Osteoblast (primary cell): ENCODE measurements at regions not wholly inside any gene's neighbourhood (a gene's known extent, or its start where the extent isn't known, plus 50 kb on each side); places are given as distances from the start of the nearest gene placed in this dataset.

Experiments
- DNase-seq: peaks from one replicate; pipeline ENCODE4 v3.0.0; 2011; ENCODE audit warnings: low spot score, mixed read lengths; ENCODE audit not compliant: insufficient read length; ENCODE audit errors: missing footprints
- H2AFZ ChIP-seq: 2 replicates; pipeline ENCODE4 v1.6.0; 2011; ENCODE audit warnings: mild to moderate bottlenecking, low read length
- H3K27ac ChIP-seq: 2 replicates; pipeline ENCODE4 v1.5.1; 2011; ENCODE audit warnings: mild to moderate bottlenecking, low read depth, low read length, moderate library complexity
- H3K27me3 ChIP-seq: 2 replicates; pipeline ENCODE4 v1.6.0; 2012; ENCODE audit warnings: mild to moderate bottlenecking, control low read depth, inconsistent platforms, low read length, moderate library complexity; ENCODE audit not compliant: insufficient read depth
- H3K36me3 ChIP-seq: 2 replicates; pipeline ENCODE4 v1.5.1; 2011; ENCODE audit warnings: mild to moderate bottlenecking, low read length, control low read depth, moderate library complexity; ENCODE audit not compliant: insufficient read depth
- H3K4me1 ChIP-seq: 2 replicates; pipeline ENCODE4 v1.5.1; 2011; ENCODE audit warnings: mild to moderate bottlenecking, low read length, control low read depth, moderate library complexity; ENCODE audit not compliant: insufficient read depth
- H3K4me2 ChIP-seq: 2 replicates; pipeline ENCODE4 v1.6.0; 2011; ENCODE audit warnings: mild to moderate bottlenecking, low read length; ENCODE audit not compliant: insufficient read depth
- H3K4me3 ChIP-seq: fragments of 200-600 bp; sonication (generic); 3 replicates; pipeline ENCODE4 v1.5.1; 2012; ENCODE audit warnings: mild to moderate bottlenecking, low read length, inconsistent platforms; ENCODE audit not compliant: insufficient read depth
- H3K79me2 ChIP-seq: 2 replicates; pipeline ENCODE4 v1.6.0; 2012; ENCODE audit warnings: mild to moderate bottlenecking, low read length, control low read depth, inconsistent platforms; ENCODE audit not compliant: insufficient read depth
- H3K9me3 ChIP-seq: 2 replicates; pipeline ENCODE4 v1.5.1; 2011; ENCODE audit warnings: low read depth, low read length, control low read depth
- H4K20me1 ChIP-seq: 2 replicates; pipeline ENCODE4 v1.6.0; 2012; ENCODE audit warnings: mild to moderate bottlenecking, low read length, control low read depth; ENCODE audit not compliant: insufficient read depth
- TF ChIP-seq, protein P1 (sequence below): IDR thresholded peaks from 2 replicates; pipeline ENCODE4 v1.5.1; 2011; ENCODE audit warnings: mild to moderate bottlenecking, low read depth, low read length, moderate library complexity; ENCODE audit errors: extremely low read depth

DNA sequence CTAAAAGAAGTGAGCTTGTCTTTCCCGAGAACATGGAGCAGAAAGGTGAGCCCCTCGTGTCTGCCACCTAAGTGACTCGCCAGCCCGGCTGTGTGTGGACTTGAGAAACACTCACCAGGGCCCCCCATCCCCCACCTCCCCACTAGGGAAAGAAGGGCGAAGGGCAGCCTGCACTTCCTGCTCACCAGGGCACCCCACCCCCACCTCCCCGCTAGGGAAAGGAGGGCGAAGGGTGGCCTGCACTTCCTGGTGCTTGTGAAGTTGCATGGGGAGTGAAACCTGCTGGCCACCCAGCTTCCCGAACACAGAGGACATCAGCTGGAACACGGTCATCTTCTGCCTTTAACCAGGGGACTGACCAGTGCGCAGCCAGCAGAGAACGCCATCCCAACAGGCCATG lies 402.7 kb upstream of the SALL3 start:
- TF ChIP-seq, protein P1, sequence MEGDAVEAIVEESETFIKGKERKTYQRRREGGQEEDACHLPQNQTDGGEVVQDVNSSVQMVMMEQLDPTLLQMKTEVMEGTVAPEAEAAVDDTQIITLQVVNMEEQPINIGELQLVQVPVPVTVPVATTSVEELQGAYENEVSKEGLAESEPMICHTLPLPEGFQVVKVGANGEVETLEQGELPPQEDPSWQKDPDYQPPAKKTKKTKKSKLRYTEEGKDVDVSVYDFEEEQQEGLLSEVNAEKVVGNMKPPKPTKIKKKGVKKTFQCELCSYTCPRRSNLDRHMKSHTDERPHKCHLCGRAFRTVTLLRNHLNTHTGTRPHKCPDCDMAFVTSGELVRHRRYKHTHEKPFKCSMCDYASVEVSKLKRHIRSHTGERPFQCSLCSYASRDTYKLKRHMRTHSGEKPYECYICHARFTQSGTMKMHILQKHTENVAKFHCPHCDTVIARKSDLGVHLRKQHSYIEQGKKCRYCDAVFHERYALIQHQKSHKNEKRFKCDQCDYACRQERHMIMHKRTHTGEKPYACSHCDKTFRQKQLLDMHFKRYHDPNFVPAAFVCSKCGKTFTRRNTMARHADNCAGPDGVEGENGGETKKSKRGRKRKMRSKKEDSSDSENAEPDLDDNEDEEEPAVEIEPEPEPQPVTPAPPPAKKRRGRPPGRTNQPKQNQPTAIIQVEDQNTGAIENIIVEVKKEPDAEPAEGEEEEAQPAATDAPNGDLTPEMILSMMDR, result no peak
- no peaks in the 10 kb centered on the region for H3K36me3 ChIP-seq
- H2AFZ ChIP-seq, result no peak overlapping the region
- H4K20me1 ChIP-seq, result no peaks in the 10 kb centered on the region
- no peaks in the 10 kb centered on the region for H3K4me1 ChIP-seq
- H3K79me2 ChIP-seq, result no peaks in the 10 kb centered on the region
- H3K4me3 ChIP-seq, result no peak overlapping the region
- H3K4me2 ChIP-seq, result no peak overlapping the region
- no peak for DNase-seq
- H3K27me3 ChIP-seq, result no peaks in the 10 kb centered on the region
- H3K27ac ChIP-seq, result no peak overlapping the region
- no peaks in the 10 kb centered on the region for H3K9me3 ChIP-seq

GRCh38 chr18:78579449-78579848 lies 400.2 kb upstream of the SALL3 start:
- no peaks in the 10 kb centered on the region for H4K20me1 ChIP-seq
- DNase-seq, result no peak

GRCh38 chr18:78579854-78580577 lies 399.6 kb upstream of the SALL3 start:
- Histone ChIP-seq H3K36me3 (no peaks in the 10 kb centered on the region), H3K9me3 (no peaks in the 10 kb centered on the region), H2AFZ (no peak overlapping the region), H3K4me2 (no peak overlapping the region), H4K20me1 (no peaks in the 10 kb centered on the region), H3K27me3 (no peaks in the 10 kb centered on the region), H3K27ac (no peak overlapping the region), H3K4me3 (no peak overlapping the region), H3K4me1 (no peaks in the 10 kb centered on the region), H3K79me2 (no peaks in the 10 kb centered on the region)
- DNase-seq, result no peak
- TF ChIP-seq, protein P1, result no peak

More at GRCh38 chr18:78579449-78579848, 400.2 kb upstream of the SALL3 start:
- TF ChIP-seq, protein P1, result no peak
- no peak overlapping the region for H3K4me2 ChIP-seq
- no peak overlapping the region for H3K4me3 ChIP-seq
- H3K27me3 ChIP-seq, result no peaks in the 10 kb centered on the region
- no peaks in the 10 kb centered on the region for H3K9me3 ChIP-seq
- no peaks in the 10 kb centered on the region for H3K36me3 ChIP-seq
- no peaks in the 10 kb centered on the region for H3K4me1 ChIP-seq
- H2AFZ ChIP-seq, result no peak overlapping the region
- H3K27ac ChIP-seq, result no peak overlapping the region
- no peaks in the 10 kb centered on the region for H3K79me2 ChIP-seq

GRCh38 chr18:78580835-78581339 lies 398.7 kb upstream of the SALL3 start:
- H3K27me3 ChIP-seq, result no peaks in the 10 kb centered on the region
- no peak for DNase-seq
- no peak overlapping the region for H2AFZ ChIP-seq
- H3K4me3 ChIP-seq, result no peak overlapping the region
- H3K36me3 ChIP-seq, result no peaks in the 10 kb centered on the region
- no peaks in the 10 kb centered on the region for H3K4me1 ChIP-seq
- no peak overlapping the region for H3K4me2 ChIP-seq
- no peaks in the 10 kb centered on the region for H3K9me3 ChIP-seq
- no peaks in the 10 kb centered on the region for H3K79me2 ChIP-seq
- no peak overlapping the region for H3K27ac ChIP-seq
- no peaks in the 10 kb centered on the region for H4K20me1 ChIP-seq
- TF ChIP-seq, protein P1, result no peak
